GM12878 (cell line): ENCODE measurements at regions not wholly inside any gene's neighbourhood (a gene's known extent, or its start where the extent isn't known, plus 50 kb on each side); places are given as distances from the start of the nearest gene placed in this dataset.
A peak's percentile ranks its signal among the peaks of the same experiment; 100 is the strongest.

Experiments used
- ATAC-seq: fragments of 200-7000 bp; cut with Tn5 transposase; 3 replicates; pipeline ENCODE4 v1.9.1; 2020; ENCODE audit warnings: mild to moderate bottlenecking, moderate library complexity
- BruUV-seq: library from RNA; stranded (reverse); fragments of 400-500 nt; replicated peaks from 2 replicates; lab custom pipeline; 2021; lab: Mats Ljungman, UMichigan
- CTCF ChIA-PET: fragments of 300-600 bp; sonication (Branson Sonifier 250); formaldehyde crosslinking; extraction: SDS; loops from one replicate; lab custom pipeline; 2021; ENCODE audit warnings: inconsistent platforms; lab: Yijun Ruan, JAX
- POLR2A ChIA-PET: fragments of 350-600 bp; formaldehyde crosslinking; extraction: SDS; loops from one replicate; lab custom pipeline; 2021; ENCODE audit warnings: inconsistent platforms; lab: Charles Lee
- RAD21 ChIA-PET: fragments of 300-600 bp; sonication (Branson Sonifier 250); formaldehyde crosslinking; loops from one replicate; lab custom pipeline; 2023; ENCODE audit warnings: antibody characterized with exemption; ENCODE audit not compliant: unreplicated experiment; lab: Charles Lee
- SMC1A ChIA-PET: fragments of 300-600 bp; sonication (Branson Sonifier 250); formaldehyde crosslinking; loops from one replicate; lab custom pipeline; 2023; ENCODE audit not compliant: unreplicated experiment, uncharacterized antibody; lab: Charles Lee
- DNase-seq: peaks from one replicate; pipeline ENCODE4 v3.0.0-alpha.2; 2011; ENCODE audit warnings: low read depth, low spot score
- FAIRE-seq: peaks from 3 replicates; lab custom pipeline; 2011; peaks lifted over from hg19 to GRCh38; lab: Jason Lieb, UNC
- H2AFZ ChIP-seq: 2 replicates; pipeline ENCODE4 v1.6.0; 2011; ENCODE audit warnings: low read depth, low read length, control low read depth; ENCODE audit not compliant: control insufficient read depth
- H3K27ac ChIP-seq: 2 replicates; pipeline ENCODE4 v1.5.1; 2011; ENCODE audit warnings: control low read depth; ENCODE audit not compliant: control insufficient read depth, insufficient read depth
- H3K27me3 ChIP-seq, 2 experiments: replicated peaks in 1 of 2; 2 replicates each; pipeline versions ENCODE4 v1.6.0 to v1.6.1; 2011; ENCODE audit warnings: low read length in 1 of 2; ENCODE audit not compliant: control insufficient read depth in 2 of 2, insufficient read depth in 2 of 2
- H3K36me3 ChIP-seq, 2 experiments: 2 replicates each; pipeline ENCODE4 v1.5.1; 2011; ENCODE audit warnings: low read length in 1 of 2; ENCODE audit not compliant: control insufficient read depth in 2 of 2, insufficient read depth in 2 of 2
- H3K4me1 ChIP-seq: 2 replicates; pipeline ENCODE4 v1.6.1; 2011; ENCODE audit warnings: mild to moderate bottlenecking, low read length, moderate library complexity, mixed read lengths; ENCODE audit not compliant: control insufficient read depth, insufficient read depth
- H3K4me2 ChIP-seq: 2 replicates; pipeline ENCODE4 v1.6.0; 2011; ENCODE audit warnings: control low read depth; ENCODE audit not compliant: control insufficient read depth, insufficient read depth
- H3K4me3 ChIP-seq: fragments of 200-600 bp; sonication (generic); 2 replicates; pipeline ENCODE4 v1.5.1; 2016
- H3K79me2 ChIP-seq: 2 replicates; pipeline ENCODE4 v1.6.0; 2011; ENCODE audit warnings: low read length; ENCODE audit not compliant: control insufficient read depth, insufficient read depth
- H3K9ac ChIP-seq: 2 replicates; pipeline ENCODE4 v1.8.0; 2011; ENCODE audit warnings: low read length, control low read depth, mixed read lengths; ENCODE audit not compliant: control insufficient read depth, insufficient read depth
- H3K9me3 ChIP-seq: replicated peaks from 3 replicates; pipeline ENCODE4 v1.5.1; 2011; ENCODE audit warnings: mild to moderate bottlenecking, low read length; ENCODE audit not compliant: control insufficient read depth, insufficient read depth
- H4K20me1 ChIP-seq: 2 replicates; pipeline ENCODE4 v1.6.0; 2011; ENCODE audit not compliant: control insufficient read depth, insufficient read depth
- CREB1 ChIP-seq: IDR thresholded peaks from 2 replicates; pipeline ENCODE4 v1.6.1; 2012; ENCODE audit warnings: low read depth, mild to moderate bottlenecking, inconsistent platforms
- E2F4 ChIP-seq: IDR thresholded peaks from 2 replicates; pipeline ENCODE4 v1.6.1; 2012; ENCODE audit warnings: low read depth, low read length, improper control_type of control experiment
- IRF4 ChIP-seq: IDR thresholded peaks from 2 replicates; pipeline ENCODE4 v1.6.1; 2011; ENCODE audit warnings: low read depth, low read length
- MXI1 ChIP-seq: fragments of 150-350 bp; IDR thresholded peaks from 2 replicates; pipeline ENCODE4 v1.6.1; 2011; ENCODE audit warnings: low read depth, mild to moderate bottlenecking, inconsistent platforms, low read length, improper control_type of control experiment
- RUNX3 ChIP-seq: IDR thresholded peaks from 2 replicates; pipeline ENCODE4 v1.6.1; 2012; ENCODE audit warnings: low read length, inconsistent platforms
- SKIL ChIP-seq: fragments of 450-650 bp; IDR thresholded peaks from 2 replicates; pipeline ENCODE4 v1.6.1; 2017; ENCODE audit warnings: mild to moderate bottlenecking, low read depth, inconsistent platforms; ENCODE audit not compliant: poor library complexity, severe bottlenecking
- ZNF687 ChIP-seq: fragments of 450-650 bp; IDR thresholded peaks from 2 replicates; pipeline ENCODE4 v1.6.1; 2017; ENCODE audit warnings: mild to moderate bottlenecking, moderate library complexity
- WGBS: methylation state at CpG from one replicate; pipeline ENCODE4 v1.1.6; 2016; ENCODE audit warnings: low lambda C conversion rate; ENCODE audit not compliant: insufficient replicate concordance, insufficient coverage; ENCODE audit errors: missing lambda C conversion rate; 5-methylcytosine and 5-hydroxymethylcytosine counted together
- in situ Hi-C: fragments of 300-500 bp; cut with MboI; formaldehyde crosslinking; loops from 9 replicates; pipeline ENCODE4 v1.14.3; 2018; ENCODE audit warnings: mixed read lengths
- intact Hi-C: fragments of 100-400 bp; cut with micrococcal nuclease; formaldehyde crosslinking; loops from one replicate; pipeline ENCODE4 v1.14.2; 2022; ENCODE audit not compliant: unreplicated experiment
- TF ChIP-seq, protein P1 (sequence below): fragments of 450-650 bp; IDR thresholded peaks from 2 replicates; pipeline ENCODE4 v1.6.1; 2017; ENCODE audit warnings: low read depth, mild to moderate bottlenecking, moderate library complexity
- TF ChIP-seq, protein P2 (sequence below): fragments of 450-650 bp; IDR thresholded peaks from 2 replicates; pipeline ENCODE4 v1.6.1; 2017; ENCODE audit warnings: antibody characterized with exemption, mild to moderate bottlenecking, moderate library complexity

GRCh38 chr6:159104931-159105330, 60.1 kb upstream of the TAGAP start:
- H3K36me3 ChIP-seq: no peaks in the 10 kb centered on the region
- ChIA-PET CTCF (interaction anchor here (0.6 to 20.8 kb wide), 20 partner anchors 10 to 356 kb away, joined by 3 to 631 read pairs (median 12); partner anchors contain the start of genes RSPH3 and TAGAP), SMC1A (interaction anchor here (0.8 to 20.8 kb wide), 16 partner anchors 9 to 131 kb away, joined by 3 to 517 read pairs (median 4); partner anchors contain the start of genes RSPH3 and TAGAP), RAD21 (interaction anchor here (1.0 to 10.5 kb wide), 21 partner anchors 10 to 401 kb away, joined by 3 to 298 read pairs (median 6); partner anchors contain the start of genes RSPH3 and TAGAP), POLR2A (interaction anchor here (0.9 to 8.3 kb wide), 11 partner anchors 10 to 235 kb away, joined by 3 to 79 read pairs (median 12); partner anchors contain the start of genes RSPH3 and TAGAP)
- H3K4me1 ChIP-seq: peaks cover 37% of the 10 kb centered on the region
- ATAC-seq (peak; percentile 37), DNase-seq (no peak), FAIRE-seq (no peak)
- intact Hi-C loops: loop anchor here (1.0 to 10.0 kb wide), 5 partner anchors 29 to 290 kb away; partner anchors contain the start of genes EZR and RSPH3
- in situ Hi-C loops: loop anchor here (5.0 kb wide), 2 partner anchors 63 to 98 kb away; partner anchors contain the start of gene TAGAP
- no peaks in the 10 kb centered on the region for H3K9me3 ChIP-seq
- no peak for TF ChIP-seq CREB1
- TF ChIP-seq RUNX3: peak; percentile 31; the same call in 1 of the 2 replicates
- no peak for TF ChIP-seq IRF4
- TF ChIP-seq SKIL: no peak
- peak; percentile 63 for TF ChIP-seq MXI1
- 0 out of 2 replicates have a peak, but pooled peaks have one; percentile 54 for TF ChIP-seq ZNF687
- TF ChIP-seq, protein P1, sequence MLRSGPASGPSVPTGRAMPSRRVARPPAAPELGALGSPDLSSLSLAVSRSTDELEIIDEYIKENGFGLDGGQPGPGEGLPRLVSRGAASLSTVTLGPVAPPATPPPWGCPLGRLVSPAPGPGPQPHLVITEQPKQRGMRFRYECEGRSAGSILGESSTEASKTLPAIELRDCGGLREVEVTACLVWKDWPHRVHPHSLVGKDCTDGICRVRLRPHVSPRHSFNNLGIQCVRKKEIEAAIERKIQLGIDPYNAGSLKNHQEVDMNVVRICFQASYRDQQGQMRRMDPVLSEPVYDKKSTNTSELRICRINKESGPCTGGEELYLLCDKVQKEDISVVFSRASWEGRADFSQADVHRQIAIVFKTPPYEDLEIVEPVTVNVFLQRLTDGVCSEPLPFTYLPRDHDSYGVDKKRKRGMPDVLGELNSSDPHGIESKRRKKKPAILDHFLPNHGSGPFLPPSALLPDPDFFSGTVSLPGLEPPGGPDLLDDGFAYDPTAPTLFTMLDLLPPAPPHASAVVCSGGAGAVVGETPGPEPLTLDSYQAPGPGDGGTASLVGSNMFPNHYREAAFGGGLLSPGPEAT: no peak
- no peak for TF ChIP-seq E2F4
- TF ChIP-seq, protein P2, sequence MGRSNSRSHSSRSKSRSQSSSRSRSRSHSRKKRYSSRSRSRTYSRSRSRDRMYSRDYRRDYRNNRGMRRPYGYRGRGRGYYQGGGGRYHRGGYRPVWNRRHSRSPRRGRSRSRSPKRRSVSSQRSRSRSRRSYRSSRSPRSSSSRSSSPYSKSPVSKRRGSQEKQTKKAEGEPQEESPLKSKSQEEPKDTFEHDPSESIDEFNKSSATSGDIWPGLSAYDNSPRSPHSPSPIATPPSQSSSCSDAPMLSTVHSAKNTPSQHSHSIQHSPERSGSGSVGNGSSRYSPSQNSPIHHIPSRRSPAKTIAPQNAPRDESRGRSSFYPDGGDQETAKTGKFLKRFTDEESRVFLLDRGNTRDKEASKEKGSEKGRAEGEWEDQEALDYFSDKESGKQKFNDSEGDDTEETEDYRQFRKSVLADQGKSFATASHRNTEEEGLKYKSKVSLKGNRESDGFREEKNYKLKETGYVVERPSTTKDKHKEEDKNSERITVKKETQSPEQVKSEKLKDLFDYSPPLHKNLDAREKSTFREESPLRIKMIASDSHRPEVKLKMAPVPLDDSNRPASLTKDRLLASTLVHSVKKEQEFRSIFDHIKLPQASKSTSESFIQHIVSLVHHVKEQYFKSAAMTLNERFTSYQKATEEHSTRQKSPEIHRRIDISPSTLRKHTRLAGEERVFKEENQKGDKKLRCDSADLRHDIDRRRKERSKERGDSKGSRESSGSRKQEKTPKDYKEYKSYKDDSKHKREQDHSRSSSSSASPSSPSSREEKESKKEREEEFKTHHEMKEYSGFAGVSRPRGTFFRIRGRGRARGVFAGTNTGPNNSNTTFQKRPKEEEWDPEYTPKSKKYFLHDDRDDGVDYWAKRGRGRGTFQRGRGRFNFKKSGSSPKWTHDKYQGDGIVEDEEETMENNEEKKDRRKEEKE: no peak
- WGBS: 10% methylated on average over 5 of the region's 5 CpGs
- H3K79me2 ChIP-seq: no peaks in the 10 kb centered on the region
- H4K20me1 ChIP-seq: no peaks in the 10 kb centered on the region
- H3K9ac ChIP-seq: no peak overlapping the region
- H3K4me3 ChIP-seq: no peak overlapping the region
- H3K27me3 ChIP-seq: no peaks in the 10 kb centered on the region
- no peak overlapping the region for H3K4me2 ChIP-seq
- BruUV-seq: no TSS peak
- H3K27ac ChIP-seq: 0 out of 2 replicates have a peak overlapping the region, but pooled peaks have one; percentile 11
- H2AFZ ChIP-seq: peak overlapping the region; percentile 39
